ENCODE measurements at regions not wholly inside any gene's neighbourhood (a gene's known extent, or its start where the extent isn't known, plus 50 kb on each side); places are given as distances from the start of the nearest gene placed in this dataset.

DNA sequence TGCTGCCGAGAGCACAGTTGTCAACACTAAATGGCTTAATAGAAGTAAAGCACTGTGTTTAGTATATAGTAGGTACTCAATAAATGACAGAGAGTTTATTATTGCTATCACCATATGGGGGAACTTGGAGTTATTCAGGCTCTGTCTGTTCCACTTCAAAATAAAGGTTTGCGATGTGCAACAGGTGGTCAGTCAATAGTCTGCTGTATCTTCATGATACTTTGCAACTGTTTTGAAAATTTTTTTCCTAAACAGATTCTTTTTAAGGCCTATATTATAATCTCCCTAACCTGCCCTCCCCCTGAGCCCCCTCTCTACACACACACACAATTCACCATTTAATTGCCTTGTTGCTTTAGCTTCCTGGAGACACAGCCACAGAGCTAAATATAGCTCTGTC lies 164.7 kb upstream of the NR2F2 start (continued):
- TF ChIP-seq ZNF462 (CRISPR knock-in tag; IDR thresholded peaks at IDR 0.05): no peak
- TF ChIP-seq CREB1 (CRISPR knock-in tag; IDR thresholded peaks at IDR 0.05; ENCODE audit: low read depth): no peak
- TF ChIP-seq POLR2AphosphoS5 (IDR thresholded peaks at IDR 0.05; ENCODE audit: low read depth): no peak
- TF ChIP-seq, protein P1, sequence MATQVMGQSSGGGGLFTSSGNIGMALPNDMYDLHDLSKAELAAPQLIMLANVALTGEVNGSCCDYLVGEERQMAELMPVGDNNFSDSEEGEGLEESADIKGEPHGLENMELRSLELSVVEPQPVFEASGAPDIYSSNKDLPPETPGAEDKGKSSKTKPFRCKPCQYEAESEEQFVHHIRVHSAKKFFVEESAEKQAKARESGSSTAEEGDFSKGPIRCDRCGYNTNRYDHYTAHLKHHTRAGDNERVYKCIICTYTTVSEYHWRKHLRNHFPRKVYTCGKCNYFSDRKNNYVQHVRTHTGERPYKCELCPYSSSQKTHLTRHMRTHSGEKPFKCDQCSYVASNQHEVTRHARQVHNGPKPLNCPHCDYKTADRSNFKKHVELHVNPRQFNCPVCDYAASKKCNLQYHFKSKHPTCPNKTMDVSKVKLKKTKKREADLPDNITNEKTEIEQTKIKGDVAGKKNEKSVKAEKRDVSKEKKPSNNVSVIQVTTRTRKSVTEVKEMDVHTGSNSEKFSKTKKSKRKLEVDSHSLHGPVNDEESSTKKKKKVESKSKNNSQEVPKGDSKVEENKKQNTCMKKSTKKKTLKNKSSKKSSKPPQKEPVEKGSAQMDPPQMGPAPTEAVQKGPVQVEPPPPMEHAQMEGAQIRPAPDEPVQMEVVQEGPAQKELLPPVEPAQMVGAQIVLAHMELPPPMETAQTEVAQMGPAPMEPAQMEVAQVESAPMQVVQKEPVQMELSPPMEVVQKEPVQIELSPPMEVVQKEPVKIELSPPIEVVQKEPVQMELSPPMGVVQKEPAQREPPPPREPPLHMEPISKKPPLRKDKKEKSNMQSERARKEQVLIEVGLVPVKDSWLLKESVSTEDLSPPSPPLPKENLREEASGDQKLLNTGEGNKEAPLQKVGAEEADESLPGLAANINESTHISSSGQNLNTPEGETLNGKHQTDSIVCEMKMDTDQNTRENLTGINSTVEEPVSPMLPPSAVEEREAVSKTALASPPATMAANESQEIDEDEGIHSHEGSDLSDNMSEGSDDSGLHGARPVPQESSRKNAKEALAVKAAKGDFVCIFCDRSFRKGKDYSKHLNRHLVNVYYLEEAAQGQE (IDR thresholded peaks at IDR 0.05; ENCODE audit: unreplicated experiment): no peak
- TF ChIP-seq EZH2phosphoT487 (IDR thresholded peaks at IDR 0.05; ENCODE audit: unreplicated experiment): no peak
- TF ChIP-seq JUNB (IDR thresholded peaks at IDR 0.05; ENCODE audit: unreplicated experiment): no peak
